ENCODE measurements at regions not wholly inside any gene's neighbourhood (a gene's known extent, or its start where the extent isn't known, plus 50 kb on each side); places are given as distances from the start of the nearest gene placed in this dataset.

GRCh38 chr7:32262315-32262714 lies 192.1 kb upstream of the PDE1C start:
- no peak for DNase-seq

GRCh38 chr7:32259931-32260596 lies 189.9 kb upstream of the PDE1C start:
- no peak for DNase-seq

- DNase-seq = no peak
These were observed 188.1 kb upstream of the PDE1C start for GRCh38 chr7:32258265-32258664.

- no peak for DNase-seq
These were observed 187.4 kb upstream of the PDE1C start for GRCh38 chr7:32257621-32258020.

DNA sequence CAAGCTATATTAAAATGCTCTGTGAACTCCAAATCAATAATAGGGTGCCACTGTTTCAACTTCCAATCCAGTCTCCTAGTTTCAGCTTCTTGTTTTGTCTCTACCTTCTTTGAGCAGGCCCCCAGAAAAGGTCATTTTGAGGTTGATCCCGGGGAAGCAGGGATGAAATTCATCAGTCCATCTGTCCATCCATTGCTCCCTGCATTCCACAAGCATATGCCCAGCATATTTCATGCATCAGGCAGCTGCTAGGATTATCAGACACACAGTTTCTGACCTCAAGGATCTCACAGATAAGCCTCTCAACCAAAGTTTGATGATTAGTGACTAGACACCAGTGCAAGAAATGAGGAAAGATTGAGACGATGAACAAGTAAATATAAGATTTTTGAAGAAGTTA lies 186.6 kb upstream of the PDE1C start:
- no peak for DNase-seq

- no peak for DNase-seq
These were observed 186.2 kb upstream of the PDE1C start for GRCh38 chr7:32256376-32256775.

GRCh38 chr7:32255036-32255435 lies 184.8 kb upstream of the PDE1C start:
- no peak for DNase-seq

DNA sequence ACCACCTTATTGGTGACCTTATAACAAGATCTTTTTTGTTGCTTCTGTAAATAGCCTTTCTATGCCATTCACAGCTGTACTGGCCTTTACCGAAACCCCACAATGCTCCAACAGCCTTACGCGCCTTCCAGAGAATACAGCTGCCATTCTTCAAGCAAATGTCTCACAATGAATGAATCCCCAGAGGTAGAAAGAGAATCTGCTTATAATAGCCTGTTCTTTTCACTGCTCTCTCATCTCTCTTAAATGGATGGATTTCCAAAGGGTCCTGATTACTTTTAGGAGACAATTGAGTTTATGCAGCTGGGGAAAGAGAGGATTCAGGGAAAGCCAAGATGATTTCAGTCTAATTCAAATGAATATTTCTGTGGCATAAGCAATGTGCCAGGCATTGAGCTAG lies 183.1 kb upstream of the PDE1C start:
- DNase-seq = no peak

DNA sequence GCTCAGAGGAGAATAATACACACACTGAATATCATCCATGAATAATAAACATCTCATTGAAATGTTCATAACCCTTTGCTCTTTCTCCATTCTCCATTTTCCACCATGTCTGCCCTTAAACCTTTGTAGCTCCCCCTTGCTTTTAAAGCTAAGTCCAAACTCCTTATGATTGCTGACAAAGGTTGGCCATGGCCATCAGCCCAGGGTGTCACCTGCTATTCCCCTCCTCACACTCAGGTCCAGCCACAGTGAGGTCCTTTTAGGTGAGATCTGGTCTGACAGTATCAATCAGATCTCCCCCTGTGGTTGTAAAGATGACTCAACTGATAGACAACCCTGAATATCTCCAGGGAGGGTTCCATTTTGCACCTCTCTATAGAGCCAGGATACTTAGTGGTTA lies 181.5 kb upstream of the PDE1C start:
- DNase-seq = no peak

DNA sequence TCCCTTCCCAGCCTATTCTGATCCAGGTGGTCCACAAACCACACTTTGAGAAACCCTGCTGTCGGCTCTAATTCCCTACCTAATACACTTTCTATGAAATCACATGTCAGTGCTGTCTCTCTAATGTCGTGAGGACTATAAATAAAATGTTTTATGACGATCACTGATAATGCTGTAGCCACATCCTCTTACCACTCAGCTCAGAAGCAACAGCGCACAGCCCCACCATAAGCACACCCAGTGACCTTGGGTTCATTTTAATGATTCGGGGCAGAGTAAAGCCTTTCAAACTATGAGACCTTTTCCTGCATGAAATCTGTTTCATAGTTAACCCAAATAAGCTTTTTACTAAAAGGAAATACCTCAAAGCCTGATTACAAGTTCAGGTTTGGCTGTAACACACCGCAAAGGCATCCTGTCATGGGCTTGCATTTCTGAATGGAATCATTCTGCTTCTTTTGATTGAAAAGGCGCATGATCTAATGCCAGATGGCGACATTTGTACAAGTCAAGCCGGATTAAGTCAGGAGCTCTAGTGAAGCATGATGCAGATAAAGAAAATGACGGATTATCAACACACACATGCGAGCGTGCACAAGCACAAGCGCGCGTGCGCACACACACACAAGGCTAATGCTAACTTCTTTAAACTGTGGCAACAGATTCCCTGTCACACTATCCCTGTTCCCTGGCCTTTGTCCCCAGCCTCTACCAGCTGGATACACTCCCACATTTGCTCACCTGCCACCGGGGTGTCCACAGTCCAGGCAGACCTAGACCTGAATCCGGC lies 180.5 kb upstream of the PDE1C start:
- DNase-seq = no peak

DNA sequence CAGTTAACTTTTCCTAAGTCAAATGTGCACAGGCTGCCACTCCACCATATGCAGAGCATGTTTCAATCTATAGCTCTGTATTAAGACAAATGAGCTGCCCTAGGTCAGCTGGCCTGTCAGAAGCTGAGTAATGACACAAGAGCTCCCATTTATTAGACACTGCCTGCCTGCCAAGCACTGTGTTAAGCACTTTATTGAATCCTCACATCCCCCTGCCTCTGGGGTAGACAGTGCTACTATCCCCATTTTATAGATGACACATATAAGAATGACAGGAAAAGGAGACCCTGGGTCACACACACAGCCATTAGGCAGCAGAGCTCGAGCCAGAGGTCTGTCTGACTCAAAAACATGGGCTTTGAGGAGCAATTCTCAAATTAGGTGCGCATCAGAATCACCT lies 179.8 kb upstream of the PDE1C start:
- DNase-seq = no peak

DNA sequence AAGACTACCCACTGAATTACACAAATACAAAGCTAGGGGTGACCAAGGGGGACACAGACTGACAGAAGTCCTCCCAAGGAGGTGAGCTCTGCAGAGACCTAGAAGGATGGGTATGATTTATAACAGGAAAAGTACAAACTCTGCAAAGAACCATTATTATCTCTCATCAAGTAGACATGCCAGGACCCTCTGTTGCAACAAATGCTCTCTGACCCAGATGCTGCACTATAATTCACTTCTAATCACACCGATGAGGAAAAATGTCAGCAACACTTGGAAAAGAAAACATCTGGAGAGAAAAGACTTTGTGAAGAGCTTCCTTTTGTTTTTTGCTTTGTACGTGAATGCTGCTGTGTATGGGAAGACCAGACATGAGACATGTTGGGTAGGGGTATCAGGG lies 178.3 kb upstream of the PDE1C start:
- DNase-seq = no peak

GRCh38 chr7:32244806-32245345 lies 174.7 kb upstream of the PDE1C start:
- DNase-seq = no peak

GRCh38 chr7:32243687-32244290 lies 173.6 kb upstream of the PDE1C start:
- DNase-seq = no peak

- no peak for DNase-seq
These were observed 172.2 kb upstream of the PDE1C start for GRCh38 chr7:32242436-32242835.

DNA sequence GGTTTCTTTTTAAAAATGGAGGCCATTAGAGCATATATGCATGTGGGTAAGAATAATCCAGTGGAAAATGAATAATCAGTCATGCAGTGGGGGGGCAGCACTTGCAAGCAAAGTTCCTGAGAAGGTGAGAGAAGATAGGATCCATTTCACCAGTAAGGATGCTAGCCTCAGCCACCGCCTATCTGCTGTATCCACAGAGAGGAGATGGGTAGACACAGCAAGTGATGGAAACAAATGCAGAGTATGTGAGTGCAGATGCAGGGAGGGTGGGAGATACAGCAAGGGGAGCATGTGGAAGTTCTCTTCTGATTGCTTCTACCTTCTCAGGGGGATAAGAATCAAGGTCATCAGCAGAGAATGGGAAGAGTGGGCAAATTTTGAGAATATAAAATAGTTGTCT lies 171.4 kb upstream of the PDE1C start:
- DNase-seq = no peak

DNA sequence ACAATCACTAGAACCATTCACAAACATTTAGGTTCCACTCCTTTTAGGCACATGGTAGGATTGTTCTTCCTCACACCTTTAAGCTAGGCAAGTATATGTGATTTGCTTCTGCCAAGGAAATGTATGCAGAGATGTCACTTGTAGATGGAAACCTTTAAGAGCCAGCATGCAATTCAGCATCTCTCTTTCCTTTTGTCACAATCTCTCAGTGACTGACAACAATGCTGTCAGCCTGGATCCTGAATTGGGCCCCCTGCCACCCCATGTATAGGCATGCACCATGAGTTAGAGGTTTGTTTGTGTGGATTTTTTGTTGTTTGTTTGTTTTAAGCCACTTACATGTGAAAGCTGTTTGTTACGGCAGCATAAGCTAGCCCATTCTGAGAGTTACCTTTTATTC lies 169.6 kb upstream of the PDE1C start:
- DNase-seq = no peak

DNA sequence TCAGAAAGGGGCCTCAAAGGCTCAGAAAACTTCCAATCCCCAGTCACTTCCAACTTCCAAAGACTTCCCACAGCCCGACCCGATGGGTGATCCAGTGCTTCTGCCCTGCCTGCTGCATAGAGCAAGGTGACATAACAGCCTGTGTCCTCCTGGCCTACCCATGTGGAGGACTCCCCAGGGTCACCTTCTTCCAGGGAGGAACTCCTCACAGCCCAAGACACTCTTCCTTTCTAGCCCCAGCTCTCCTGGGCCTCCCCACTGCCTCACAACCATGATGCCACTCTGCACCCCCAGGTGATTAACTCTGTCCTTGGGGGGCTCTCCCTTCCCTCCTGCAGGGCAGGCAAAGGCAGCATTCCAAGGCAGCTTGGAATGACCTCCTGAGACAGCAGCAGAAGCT lies 158.4 kb upstream of the PDE1C start:
- DNase-seq = no peak

- DNase-seq = no peak
These were observed 157.5 kb upstream of the PDE1C start for GRCh38 chr7:32227746-32228145.

- DNase-seq = no peak
These were observed 154.1 kb upstream of the PDE1C start for GRCh38 chr7:32224276-32224675.

DNA sequence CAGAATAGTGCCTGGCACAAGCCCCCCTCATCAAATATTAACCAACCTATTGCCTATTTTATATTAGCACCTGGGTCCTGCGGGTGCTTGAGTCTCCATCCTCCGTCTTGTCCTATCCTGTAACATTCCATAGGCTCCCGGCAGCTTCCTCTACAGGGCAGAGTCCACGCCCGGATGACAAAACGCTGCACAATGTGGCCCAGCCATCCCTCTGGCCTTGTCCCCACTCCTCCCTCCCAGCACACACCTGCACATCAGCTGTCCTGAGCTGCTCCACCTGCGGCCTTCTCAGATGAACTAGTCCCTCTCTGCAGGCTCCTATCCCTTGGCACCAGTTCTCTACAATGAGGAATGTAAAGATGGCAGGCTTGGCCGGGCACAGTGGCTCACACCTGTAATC lies 153.5 kb upstream of the PDE1C start:
- DNase-seq = no peak

DNA sequence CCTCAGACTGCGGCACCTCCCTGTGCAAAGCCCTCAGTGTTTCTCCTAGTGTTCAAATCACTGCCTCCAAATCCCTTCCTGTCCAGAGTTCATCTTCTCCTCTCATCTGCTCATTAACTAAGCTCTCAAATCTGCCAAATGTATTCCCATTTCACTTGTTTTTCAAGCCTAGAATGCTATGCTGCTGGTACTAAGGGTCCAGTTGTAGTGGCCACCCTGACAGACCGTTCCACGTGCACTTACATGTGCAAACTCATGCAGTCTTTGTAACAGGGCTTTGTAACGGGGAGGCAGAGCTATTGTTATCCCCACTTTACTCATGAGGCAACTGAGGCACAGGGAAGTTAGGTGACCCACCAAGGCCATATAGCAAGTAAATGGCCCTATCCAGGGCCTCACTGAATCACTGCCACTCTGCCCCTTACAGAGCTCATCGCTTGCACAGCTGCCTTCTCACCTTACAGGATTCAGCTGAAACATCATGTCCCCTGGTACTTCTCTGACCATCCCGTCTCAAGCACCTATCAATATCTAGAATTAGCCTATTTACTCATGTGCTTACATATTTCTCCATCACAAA lies 153.0 kb upstream of the PDE1C start:
- no peak for DNase-seq

GRCh38 chr7:32222251-32222900 lies 152.2 kb upstream of the PDE1C start:
- no peak for DNase-seq

Measured in activated CD8-positive, alpha-beta memory T cell treated with anti-CD3 and anti-CD28 coated beads, Interleukin-2, amount 50 U/mL, for 4 hours (primary cell).